NCI-H1105 (cell line): ENCODE measurements at regions not wholly inside any gene's neighbourhood (a gene's known extent, or its start where the extent isn't known, plus 50 kb on each side); places are given as distances from the start of the nearest gene placed in this dataset.
A peak's percentile ranks its signal among the peaks of the same experiment; 100 is the strongest.

Experiments
- DNase-seq: peaks from one replicate; lab custom pipeline; 2025; lab: John Stamatoyannopoulos, UW

GRCh38 chr11:81986556-81987161 is 747.0 kb downstream of the FAM181B start:
- no peak for DNase-seq

GRCh38 chr11:81979448-81979847 is 754.2 kb downstream of the FAM181B start:
- DNase-seq: no peak

GRCh38 chr11:81975261-81975900 is 758.3 kb downstream of the FAM181B start:
- DNase-seq: no peak

GRCh38 chr11:81970886-81971285 is 762.8 kb downstream of the FAM181B start:
- DNase-seq: peak; percentile 31

GRCh38 chr11:81967242-81967641 is 766.4 kb downstream of the FAM181B start:
- peak; percentile 32 for DNase-seq

- peak; percentile 35 for DNase-seq
Measured at GRCh38 chr11:81966340-81966739, 767.3 kb downstream of the FAM181B start.

- peak; percentile 84 for DNase-seq
Measured at GRCh38 chr11:81963018-81963417, 770.6 kb downstream of the FAM181B start.

GRCh38 chr11:81960443-81960842 is 773.2 kb downstream of the FAM181B start:
- peak; percentile 35 for DNase-seq

- peak; percentile 22 for DNase-seq
Measured at GRCh38 chr11:81959341-81959740, 774.3 kb downstream of the FAM181B start.

- DNase-seq: peak; percentile 76
Measured at GRCh38 chr11:81954301-81954700, 779.4 kb downstream of the FAM181B start.

- DNase-seq: no peak
Measured at GRCh38 chr11:81946831-81947230, 786.8 kb downstream of the FAM181B start.

GRCh38 chr11:81942646-81943045 is 791.0 kb downstream of the FAM181B start:
- DNase-seq: no peak

GRCh38 chr11:81941998-81942397 is 791.7 kb downstream of the FAM181B start:
- no peak for DNase-seq

- DNase-seq: no peak
Measured at GRCh38 chr11:81932303-81932702, 801.4 kb downstream of the FAM181B start.

- no peak for DNase-seq
Measured at GRCh38 chr11:81920205-81920604, 813.5 kb downstream of the FAM181B start.

- DNase-seq: no peak
Measured at GRCh38 chr11:81916451-81916850, 817.2 kb downstream of the FAM181B start.

- no peak for DNase-seq
Measured at GRCh38 chr11:81915045-81915444, 818.6 kb downstream of the FAM181B start.

- no peak for DNase-seq
Measured at GRCh38 chr11:81913793-81914192, 819.9 kb downstream of the FAM181B start.

GRCh38 chr11:81907996-81908395 is 825.7 kb downstream of the FAM181B start:
- no peak for DNase-seq

- DNase-seq: peak; percentile 90
Measured at GRCh38 chr11:81899156-81899555, 834.5 kb downstream of the FAM181B start.

GRCh38 chr11:81897639-81898038 is 836.0 kb downstream of the FAM181B start:
- DNase-seq: no peak

- DNase-seq: no peak
Measured at GRCh38 chr11:81895258-81895657, 838.4 kb downstream of the FAM181B start.

GRCh38 chr11:81892770-81893635 is 840.7 kb downstream of the FAM181B start:
- DNase-seq: no peak
